GM12878 (cell line): ENCODE measurements at regions not wholly inside any gene's neighbourhood (a gene's known extent, or its start where the extent isn't known, plus 50 kb on each side); places are given as distances from the start of the nearest gene placed in this dataset.

Source experiments
- ATF7 ChIP-seq: fragments of 450-650 bp; IDR thresholded peaks from 2 replicates; pipeline ENCODE4 v1.6.1; 2016; ENCODE audit warnings: low read depth, mild to moderate bottlenecking
- BHLHE40 ChIP-seq, 2 experiments: fragments of 450-650 bp in 1 of 2; IDR thresholded peaks; 2 replicates each; pipeline ENCODE4 v1.6.1; 2011 to 2017; ENCODE audit warnings: low read depth in 2 of 2, borderline replicate concordance in 1 of 2, improper control_type of control experiment in 1 of 2, low read length in 1 of 2, mild to moderate bottlenecking in 1 of 2
- CREB1 ChIP-seq: IDR thresholded peaks from 2 replicates; pipeline ENCODE4 v1.6.1; 2012; ENCODE audit warnings: low read depth, mild to moderate bottlenecking, inconsistent platforms
- DPF2 ChIP-seq: fragments of 450-650 bp; IDR thresholded peaks from 2 replicates; pipeline ENCODE4 v1.6.1; 2017; ENCODE audit warnings: mild to moderate bottlenecking
- EED ChIP-seq: sonication (generic); IDR thresholded peaks from 2 replicates; pipeline ENCODE4 v1.6.1; 2016; ENCODE audit warnings: antibody characterized with exemption, low read depth
- FOS ChIP-seq: IDR thresholded peaks from 3 replicates; pipeline ENCODE4 v1.6.1; 2011; ENCODE audit warnings: borderline replicate concordance; ENCODE audit not compliant: insufficient read length; ENCODE audit errors: extremely low read depth
- FOXM1 ChIP-seq: IDR thresholded peaks from 2 replicates; pipeline ENCODE4 v1.6.1; 2012; ENCODE audit warnings: low read depth, mild to moderate bottlenecking, inconsistent platforms, low read length, moderate library complexity
- GATAD2B ChIP-seq: fragments of 450-650 bp; conservative IDR thresholded peaks from 2 replicates; pipeline ENCODE4 v1.6.1; 2017; ENCODE audit warnings: low read depth, mild to moderate bottlenecking, moderate library complexity
- HDAC2 ChIP-seq: fragments of 200-600 bp; sonication (generic); IDR thresholded peaks from 2 replicates; pipeline ENCODE4 v1.6.1; 2017
- LARP7 ChIP-seq: fragments of 450-650 bp; IDR thresholded peaks from 2 replicates; pipeline ENCODE4 v1.6.1; 2017; ENCODE audit warnings: mild to moderate bottlenecking
- MTA2 ChIP-seq: fragments of 450-650 bp; IDR thresholded peaks from 2 replicates; pipeline ENCODE4 v1.6.1; 2016; ENCODE audit warnings: low read depth, mild to moderate bottlenecking, moderate library complexity
- NBN ChIP-seq: fragments of 450-650 bp; IDR thresholded peaks from 2 replicates; pipeline ENCODE4 v1.6.1; 2016
- NFYA ChIP-seq: IDR thresholded peaks from 2 replicates; pipeline ENCODE4 v1.6.1; 2011; ENCODE audit warnings: low read depth, mild to moderate bottlenecking, low read length, improper control_type of control experiment, borderline replicate concordance
- NR2C1 ChIP-seq: fragments of 450-650 bp; IDR thresholded peaks from 2 replicates; pipeline ENCODE4 v1.6.1; 2017; ENCODE audit warnings: antibody characterized with exemption, mild to moderate bottlenecking, moderate library complexity
- RAD21 ChIP-seq: IDR thresholded peaks from 2 replicates; pipeline ENCODE4 v1.6.1; 2011; ENCODE audit warnings: mild to moderate bottlenecking, low read depth, low read length, moderate library complexity; ENCODE audit not compliant: insufficient read depth
- RB1 ChIP-seq: fragments of 450-650 bp; formaldehyde crosslinking; IDR thresholded peaks from 2 replicates; pipeline ENCODE4 v1.6.1; 2017; ENCODE audit warnings: mild to moderate bottlenecking, borderline replicate concordance
- RBBP5 ChIP-seq: fragments of 200-600 bp; sonication (generic); conservative IDR thresholded peaks from 2 replicates; pipeline ENCODE4 v1.6.1; 2016
- RUNX3 ChIP-seq: IDR thresholded peaks from 2 replicates; pipeline ENCODE4 v1.6.1; 2012; ENCODE audit warnings: low read length, inconsistent platforms
- SMAD1 ChIP-seq: fragments of 450-650 bp; IDR thresholded peaks from 2 replicates; pipeline ENCODE4 v1.6.1; 2018; ENCODE audit warnings: mild to moderate bottlenecking, low read depth; ENCODE audit not compliant: partially characterized antibody
- SMAD5 ChIP-seq: IDR thresholded peaks from 2 replicates; pipeline ENCODE4 v1.6.1; 2016; ENCODE audit warnings: antibody characterized with exemption, low read depth
- WRNIP1 ChIP-seq: IDR thresholded peaks from 2 replicates; pipeline ENCODE4 v1.6.1; 2011; ENCODE audit warnings: low read depth, low read length, improper control_type of control experiment, borderline replicate concordance
- YBX1 ChIP-seq: fragments of 450-650 bp; IDR thresholded peaks from 2 replicates; pipeline ENCODE4 v1.6.1; 2016; ENCODE audit warnings: antibody characterized with exemption
- ZNF274 ChIP-seq: IDR thresholded peaks from one replicate; pipeline ENCODE4 v1.8.0; 2011; ENCODE audit not compliant: insufficient read length, insufficient read depth
- TF ChIP-seq, protein P1 (sequence below): IDR thresholded peaks from 2 replicates; pipeline ENCODE4 v1.6.1; 2012; ENCODE audit warnings: low read depth, low read length, improper control_type of control experiment
- TF ChIP-seq, protein P2 (sequence below): IDR thresholded peaks from 2 replicates; pipeline ENCODE4 v1.6.1; 2012; ENCODE audit warnings: low read length, inconsistent platforms
- TF ChIP-seq, protein P3 (sequence below): fragments of 450-650 bp; IDR thresholded peaks from 2 replicates; pipeline ENCODE4 v1.6.1; 2017; ENCODE audit warnings: mild to moderate bottlenecking, moderate library complexity
- TF ChIP-seq, protein P4 (sequence below): IDR thresholded peaks from 2 replicates; pipeline ENCODE4 v1.6.1; 2011; ENCODE audit warnings: low read depth, mild to moderate bottlenecking, low read length, moderate library complexity, borderline replicate concordance; ENCODE audit errors: extremely low read depth

DNA sequence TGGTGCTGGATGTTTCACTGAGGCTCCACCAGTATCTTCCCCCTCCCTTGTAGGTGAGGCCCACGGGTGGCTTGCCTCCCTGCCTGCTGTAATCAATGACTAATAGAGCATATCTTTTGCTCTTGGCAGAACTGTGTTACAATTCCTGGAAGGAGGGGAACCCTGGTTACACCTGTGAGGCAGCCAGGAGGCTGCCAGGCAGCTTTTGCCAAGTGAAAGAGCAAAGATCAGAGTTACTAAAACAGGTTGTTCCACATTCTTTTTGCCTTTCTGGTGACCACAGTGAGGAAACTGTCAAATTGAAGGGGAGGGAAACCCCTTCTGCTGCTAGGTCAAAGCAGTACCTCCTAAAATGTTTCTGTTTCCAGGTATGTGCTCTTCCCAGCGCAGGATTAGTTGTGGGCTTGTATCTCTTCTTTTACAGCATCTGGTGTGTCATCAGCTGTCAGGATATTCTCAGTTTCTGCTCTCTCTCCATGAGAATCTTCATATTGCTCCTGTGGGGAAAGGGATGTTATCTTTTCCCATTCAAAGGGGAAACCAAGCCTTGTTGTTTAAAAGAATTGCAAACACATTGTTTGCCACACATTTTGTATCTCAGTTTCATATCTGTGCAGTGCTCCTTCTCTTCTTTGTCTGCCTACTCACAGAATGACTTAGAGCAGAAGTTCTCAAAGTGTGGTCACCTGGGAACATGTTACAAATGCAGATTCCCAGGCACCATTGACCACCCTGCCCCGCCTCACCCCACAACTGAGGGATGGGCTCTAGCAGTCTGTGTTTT lies 137.4 kb upstream of the UMPS start (continued):
- TF ChIP-seq, protein P1, sequence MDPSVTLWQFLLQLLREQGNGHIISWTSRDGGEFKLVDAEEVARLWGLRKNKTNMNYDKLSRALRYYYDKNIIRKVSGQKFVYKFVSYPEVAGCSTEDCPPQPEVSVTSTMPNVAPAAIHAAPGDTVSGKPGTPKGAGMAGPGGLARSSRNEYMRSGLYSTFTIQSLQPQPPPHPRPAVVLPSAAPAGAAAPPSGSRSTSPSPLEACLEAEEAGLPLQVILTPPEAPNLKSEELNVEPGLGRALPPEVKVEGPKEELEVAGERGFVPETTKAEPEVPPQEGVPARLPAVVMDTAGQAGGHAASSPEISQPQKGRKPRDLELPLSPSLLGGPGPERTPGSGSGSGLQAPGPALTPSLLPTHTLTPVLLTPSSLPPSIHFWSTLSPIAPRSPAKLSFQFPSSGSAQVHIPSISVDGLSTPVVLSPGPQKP, result no peak
- no peak for TF ChIP-seq LARP7
- TF ChIP-seq MTA2, result peak; percentile 68; the same call in 1 of the 2 replicates
- TF ChIP-seq NR2C1, result no peak
- TF ChIP-seq RUNX3, result peak; percentile 84
- no peak for TF ChIP-seq RBBP5
- no peak for TF ChIP-seq ZNF274
- peak; percentile 88 for TF ChIP-seq NBN
- TF ChIP-seq, protein P2, sequence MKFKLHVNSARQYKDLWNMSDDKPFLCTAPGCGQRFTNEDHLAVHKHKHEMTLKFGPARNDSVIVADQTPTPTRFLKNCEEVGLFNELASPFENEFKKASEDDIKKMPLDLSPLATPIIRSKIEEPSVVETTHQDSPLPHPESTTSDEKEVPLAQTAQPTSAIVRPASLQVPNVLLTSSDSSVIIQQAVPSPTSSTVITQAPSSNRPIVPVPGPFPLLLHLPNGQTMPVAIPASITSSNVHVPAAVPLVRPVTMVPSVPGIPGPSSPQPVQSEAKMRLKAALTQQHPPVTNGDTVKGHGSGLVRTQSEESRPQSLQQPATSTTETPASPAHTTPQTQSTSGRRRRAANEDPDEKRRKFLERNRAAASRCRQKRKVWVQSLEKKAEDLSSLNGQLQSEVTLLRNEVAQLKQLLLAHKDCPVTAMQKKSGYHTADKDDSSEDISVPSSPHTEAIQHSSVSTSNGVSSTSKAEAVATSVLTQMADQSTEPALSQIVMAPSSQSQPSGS, result peak; percentile 24; the same call in 1 of the 2 replicates
- no peak for TF ChIP-seq SMAD5
- TF ChIP-seq RB1, result no peak
- peak; percentile 10 to 15; a peak in 1 of 4 replicates for TF ChIP-seq BHLHE40 (IDR thresholded peaks at IDR 0.05; ENCODE audit: borderline replicate concordance in 1 of 2, low read depth in 2 of 2, low read length in 1 of 2)
- no peak for TF ChIP-seq YBX1
- no peak for TF ChIP-seq HDAC2
- TF ChIP-seq SMAD1, result no peak
- TF ChIP-seq WRNIP1, result no peak
- peak; percentile 31; the same call in 1 of the 2 replicates for TF ChIP-seq GATAD2B
- TF ChIP-seq FOS, result no peak
- TF ChIP-seq NFYA, result no peak
- TF ChIP-seq EED, result peak; percentile 79
- TF ChIP-seq, protein P3, sequence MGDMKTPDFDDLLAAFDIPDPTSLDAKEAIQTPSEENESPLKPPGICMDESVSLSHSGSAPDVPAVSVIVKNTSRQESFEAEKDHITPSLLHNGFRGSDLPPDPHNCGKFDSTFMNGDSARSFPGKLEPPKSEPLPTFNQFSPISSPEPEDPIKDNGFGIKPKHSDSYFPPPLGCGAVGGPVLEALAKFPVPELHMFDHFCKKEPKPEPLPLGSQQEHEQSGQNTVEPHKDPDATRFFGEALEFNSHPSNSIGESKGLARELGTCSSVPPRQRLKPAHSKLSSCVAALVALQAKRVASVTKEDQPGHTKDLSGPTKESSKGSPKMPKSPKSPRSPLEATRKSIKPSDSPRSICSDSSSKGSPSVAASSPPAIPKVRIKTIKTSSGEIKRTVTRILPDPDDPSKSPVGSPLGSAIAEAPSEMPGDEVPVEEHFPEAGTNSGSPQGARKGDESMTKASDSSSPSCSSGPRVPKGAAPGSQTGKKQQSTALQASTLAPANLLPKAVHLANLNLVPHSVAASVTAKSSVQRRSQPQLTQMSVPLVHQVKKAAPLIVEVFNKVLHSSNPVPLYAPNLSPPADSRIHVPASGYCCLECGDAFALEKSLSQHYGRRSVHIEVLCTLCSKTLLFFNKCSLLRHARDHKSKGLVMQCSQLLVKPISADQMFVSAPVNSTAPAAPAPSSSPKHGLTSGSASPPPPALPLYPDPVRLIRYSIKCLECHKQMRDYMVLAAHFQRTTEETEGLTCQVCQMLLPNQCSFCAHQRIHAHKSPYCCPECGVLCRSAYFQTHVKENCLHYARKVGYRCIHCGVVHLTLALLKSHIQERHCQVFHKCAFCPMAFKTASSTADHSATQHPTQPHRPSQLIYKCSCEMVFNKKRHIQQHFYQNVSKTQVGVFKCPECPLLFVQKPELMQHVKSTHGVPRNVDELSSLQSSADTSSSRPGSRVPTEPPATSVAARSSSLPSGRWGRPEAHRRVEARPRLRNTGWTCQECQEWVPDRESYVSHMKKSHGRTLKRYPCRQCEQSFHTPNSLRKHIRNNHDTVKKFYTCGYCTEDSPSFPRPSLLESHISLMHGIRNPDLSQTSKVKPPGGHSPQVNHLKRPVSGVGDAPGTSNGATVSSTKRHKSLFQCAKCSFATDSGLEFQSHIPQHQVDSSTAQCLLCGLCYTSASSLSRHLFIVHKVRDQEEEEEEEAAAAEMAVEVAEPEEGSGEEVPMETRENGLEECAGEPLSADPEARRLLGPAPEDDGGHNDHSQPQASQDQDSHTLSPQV, result no peak
- TF ChIP-seq FOXM1, result peak; percentile 41; the same call in 1 of the 2 replicates
- peak; percentile 79 for TF ChIP-seq DPF2
- TF ChIP-seq CREB1, result no peak
- TF ChIP-seq, protein P4, sequence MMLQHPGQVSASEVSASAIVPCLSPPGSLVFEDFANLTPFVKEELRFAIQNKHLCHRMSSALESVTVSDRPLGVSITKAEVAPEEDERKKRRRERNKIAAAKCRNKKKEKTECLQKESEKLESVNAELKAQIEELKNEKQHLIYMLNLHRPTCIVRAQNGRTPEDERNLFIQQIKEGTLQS, result no peak
- TF ChIP-seq ATF7, result peak; percentile 42
- 0 out of 2 replicates have a peak, but pooled peaks have one; percentile 4 for TF ChIP-seq RAD21
